ENCODE measurements at regions not wholly inside any gene's neighbourhood (a gene's known extent, or its start where the extent isn't known, plus 50 kb on each side); places are given as distances from the start of the nearest gene placed in this dataset.

GRCh38 chr1:91173346-91173890 is 151.6 kb upstream of the ZNF644 start (continued):
- TF ChIP-seq SP1 (IDR thresholded peaks at IDR 0.05; ENCODE audit: low read depth, low read length): no peak
- TF ChIP-seq RBBP5 (conservative IDR thresholded peaks at IDR 0.05): no peak
- no peak for TF ChIP-seq MXI1 (IDR thresholded peaks at IDR 0.05; ENCODE audit: low read depth, low read length)
- TF ChIP-seq ZSCAN29 (IDR thresholded peaks at IDR 0.05): no peak
- no peak for TF ChIP-seq BRCA1 (IDR thresholded peaks at IDR 0.05; ENCODE audit: low read depth, low read length)

DNA sequence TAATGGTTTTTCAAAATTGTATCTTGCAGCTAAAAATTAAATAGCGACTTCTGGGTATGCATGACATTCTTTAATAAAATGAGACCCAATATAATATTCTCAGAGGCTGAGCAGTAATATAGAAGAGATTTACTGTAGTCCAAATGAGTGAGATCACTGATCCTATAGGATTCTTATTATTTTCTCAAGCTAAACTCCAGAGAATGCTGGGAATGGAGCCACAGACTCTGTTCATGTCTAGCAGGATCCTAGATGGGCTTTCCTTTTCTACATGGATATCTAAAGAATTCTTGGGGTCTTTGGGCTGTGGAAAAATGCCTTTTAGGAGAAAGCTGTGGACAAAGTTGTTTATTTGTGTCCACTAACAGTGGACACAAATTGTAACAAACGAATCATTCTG is 150.7 kb upstream of the ZNF644 start:
- in situ Hi-C loops (cut with MboI) (loop anchor here (25.0 kb wide), 1 partner anchor 1060 kb away; no protein-coding TSS in a partner anchor), intact Hi-C loops (cut with micrococcal nuclease; ENCODE audit: unreplicated experiment) (no loop called here)
- Histone ChIP-seq H3K4me2 (ENCODE audit: control insufficient read depth, insufficient read depth) (no peak overlapping the region), H3K36me3 (ENCODE audit: control insufficient read depth in 2 of 2, insufficient read depth in 2 of 2, low read length in 1 of 2) (no peaks in the 10 kb centered on the region), H3K9me3 (replicated peaks; ENCODE audit: control insufficient read depth, insufficient read depth, low read length) (no peaks in the 10 kb centered on the region), H3K27me3 (replicated peaks in 1 of 2; ENCODE audit: control insufficient read depth in 2 of 2, insufficient read depth in 2 of 2, low read length in 1 of 2) (no peaks in the 10 kb centered on the region), H3K4me3 (no peak overlapping the region), H3K79me2 (ENCODE audit: control insufficient read depth, insufficient read depth, low read length) (no peaks in the 10 kb centered on the region), H3K27ac (ENCODE audit: control insufficient read depth, insufficient read depth) (no peak overlapping the region), H4K20me1 (ENCODE audit: control insufficient read depth, insufficient read depth) (no peaks in the 10 kb centered on the region), H3K9ac (ENCODE audit: control insufficient read depth, insufficient read depth, low read length) (no peak overlapping the region), H2AFZ (ENCODE audit: control insufficient read depth, low read depth, low read length) (no peak overlapping the region), H3K4me1 (ENCODE audit: control insufficient read depth, insufficient read depth, low read length) (no peaks in the 10 kb centered on the region)
- ChIA-PET SMC1A (ENCODE audit: uncharacterized antibody, unreplicated experiment) (interaction anchor here (0.9 kb wide), 1 partner anchor 144 kb away, joined by 3 read pairs; no protein-coding TSS in a partner anchor), POLR2A (no interaction called here), RAD21 (ENCODE audit: unreplicated experiment) (no interaction called here), CTCF (no interaction called here)
- TF ChIP-seq TCF12 (IDR thresholded peaks at IDR 0.05; ENCODE audit: low read depth, low read length): no peak
- no peak for TF ChIP-seq SMC3 (IDR thresholded peaks at IDR 0.05; ENCODE audit: borderline replicate concordance, low read length)
- no peak for TF ChIP-seq KDM1A (IDR thresholded peaks at IDR 0.05; ENCODE audit: borderline replicate concordance)
- TF ChIP-seq MEF2A (IDR thresholded peaks at IDR 0.05; ENCODE audit: insufficient read depth, low read depth, low read length): no peak
- no peak for TF ChIP-seq MLLT1 (IDR thresholded peaks at IDR 0.05)
- TF ChIP-seq ATF7 (IDR thresholded peaks at IDR 0.05; ENCODE audit: low read depth): no peak
- TF ChIP-seq YBX1 (IDR thresholded peaks at IDR 0.05): no peak
- TF ChIP-seq, protein P1, sequence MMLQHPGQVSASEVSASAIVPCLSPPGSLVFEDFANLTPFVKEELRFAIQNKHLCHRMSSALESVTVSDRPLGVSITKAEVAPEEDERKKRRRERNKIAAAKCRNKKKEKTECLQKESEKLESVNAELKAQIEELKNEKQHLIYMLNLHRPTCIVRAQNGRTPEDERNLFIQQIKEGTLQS (IDR thresholded peaks at IDR 0.05; ENCODE audit: borderline replicate concordance, extremely low read depth, low read depth, low read length): no peak
- no peak for TF ChIP-seq NR2F1 (conservative IDR thresholded peaks at IDR 0.05)
- WGBS (ENCODE audit: insufficient coverage, insufficient replicate concordance, low lambda C conversion rate, missing lambda C conversion rate): 18% methylated on average over 2 of the region's 2 CpGs
- BruUV-seq (replicated peaks): no TSS peak
- ATAC-seq (no peak), FAIRE-seq (no peak), DNase-seq (ENCODE audit: low read depth, low spot score) (no peak)
